Psoas muscle (tissue), 7 donors: ENCODE measurements at regions not wholly inside any gene's neighbourhood (a gene's known extent, or its start where the extent isn't known, plus 50 kb on each side); places are given as distances from the start of the nearest gene placed in this dataset.

Source experiments
- ATAC-seq, 4 donors: fragments of 200-7000 bp; cut with Tn5 transposase; one replicate each; pipeline ENCODE4 v1.9.1; 2020; ENCODE audit warnings: moderate library complexity in 3 of 4, mild to moderate bottlenecking in 2 of 4
- DNase-seq, 2 donors: peaks; one replicate each; pipeline ENCODE4 v3.0.0-alpha.2; 2020
- H3K27ac ChIP-seq: fragments of 200-600 bp; one replicate; pipeline ENCODE4 v1.8.0; 2022
- H3K27me3 ChIP-seq, 3 donors: fragments of 200-600 bp in 1 of 3; one replicate each; pipeline versions ENCODE4 v1.6.1 to v1.8.0; 2013 to 2022; ENCODE audit warnings: low read length in 2 of 3, mild to moderate bottlenecking in 2 of 3, moderate library complexity in 1 of 3; ENCODE audit not compliant: insufficient read depth in 3 of 3
- H3K36me3 ChIP-seq, 2 donors: fragments of 200-600 bp in 1 of 2; one replicate each; pipeline versions ENCODE4 v1.6.1 to v1.8.0; 2013 to 2022; ENCODE audit warnings: low read depth in 1 of 2, mild to moderate bottlenecking in 1 of 2, moderate library complexity in 1 of 2; ENCODE audit not compliant: insufficient read depth in 1 of 2
- H3K4me1 ChIP-seq: fragments of 200-600 bp; one replicate; pipeline ENCODE4 v1.8.0; 2022
- H3K4me3 ChIP-seq: fragments of 200-600 bp; one replicate; pipeline ENCODE4 v1.8.0; 2022; ENCODE audit warnings: mild to moderate bottlenecking
- H3K9me3 ChIP-seq: fragments of 200-600 bp; one replicate; pipeline ENCODE4 v1.8.0; 2022
- CTCF ChIP-seq: fragments of 200-600 bp; IDR thresholded peaks from one replicate; pipeline ENCODE4 v1.8.0; 2022; ENCODE audit warnings: antibody characterized with exemption
- WGBS, 3 donors: extraction: QIAGEN DNeasy Blood & Tissue Kit; methylation state at CpG; one replicate each; pipeline versions ENCODE4 v1.1.6 to v1.1.7; 2013; 5-methylcytosine and 5-hydroxymethylcytosine counted together
- intact Hi-C, 2 donors: fragments of 100-400 bp; cut with DNase I; formaldehyde crosslinking; loops; one replicate each; pipeline versions ENCODE4 v1.11.0 to v1.14.2; 2022
- donor health status: healthy with polysubstance abuse.
- donor health status: DM: no; HTN: no; CAD: no; lungs with moderate emphysema.
- donor health status: Bipolar disorder and iron deficiency.
- donor health status: healthy.
- donor health status: DM: yes; HTN: yes; CAD: no.
- donor health status: DM: no; HTN: no; CAD: no.
- donor health status: DM: yes; HTN: yes; CAD: no.

- DNase-seq (no peak), ATAC-seq (peak in 3 of 4 donors; percentile 24 to 41 (median 40))
- Histone ChIP-seq H3K4me3 (no peak overlapping the region), H3K4me1 (peaks cover 16% of the 10 kb centered on the region), H3K27ac (no peak overlapping the region), H3K36me3 (no peaks in the 10 kb centered on the region), H3K27me3 (no peaks in the 10 kb centered on the region), H3K9me3 (peaks cover 6% of the 10 kb centered on the region)
- intact Hi-C loops, result no loop called here
- TF ChIP-seq CTCF, result no peak
- 40 to 86% (median 60%) methylated on average over 3 of the region's 3 CpGs for WGBS, 3 donors
These were observed 73.6 kb downstream of the ADRB2 start for GRCh38 chr5:148899993-148900392.

- intact Hi-C loops, result no loop called here
- Histone ChIP-seq H3K27me3 (no peaks in the 10 kb centered on the region), H3K36me3 (no peaks in the 10 kb centered on the region), H3K27ac (no peak overlapping the region), H3K9me3 (no peaks in the 10 kb centered on the region), H3K4me3 (no peak overlapping the region), H3K4me1 (peaks cover 22% of the 10 kb centered on the region)
- TF ChIP-seq CTCF, result no peak
- WGBS, 3 donors, result 53 to 84% (median 71%) methylated on average over 2 of the region's 2 CpGs
- DNase-seq (no peak), ATAC-seq (no peak)
These were observed 76.1 kb downstream of the ADRB2 start for GRCh38 chr5:148902478-148902877.

- ATAC-seq, result no peak
- H3K27ac ChIP-seq, result no peak overlapping the region
These were observed 77.2 kb downstream of the ADRB2 start for GRCh38 chr5:148903587-148903986.

GRCh38 chr5:148904440-148904839, 78.0 kb downstream of the ADRB2 start:
- H3K4me3 ChIP-seq, result no peak overlapping the region
- 16 to 58% (median 23%) methylated on average over 1 of the region's 1 CpG for WGBS, 3 donors
- no peaks in the 10 kb centered on the region for H3K36me3 ChIP-seq
- TF ChIP-seq CTCF, result no peak
- H3K27ac ChIP-seq, result peak overlapping the region; percentile 58
- peaks cover 26% of the 10 kb centered on the region for H3K4me1 ChIP-seq
- peak; percentile 41 to 78 for DNase-seq
- H3K27me3 ChIP-seq, result no peaks in the 10 kb centered on the region
- peak; percentile 82 to 92 (median 89) for ATAC-seq
- H3K9me3 ChIP-seq, result no peaks in the 10 kb centered on the region
- intact Hi-C loops, result no loop called here

More at GRCh38 chr5:148903587-148903986, 77.2 kb downstream of the ADRB2 start:
- no peak for DNase-seq
- TF ChIP-seq CTCF, result no peak
- no peak overlapping the region for H3K4me3 ChIP-seq
- H3K36me3 ChIP-seq, result no peaks in the 10 kb centered on the region
- H3K27me3 ChIP-seq, result no peaks in the 10 kb centered on the region
- peaks cover 23% of the 10 kb centered on the region for H3K4me1 ChIP-seq
- H3K9me3 ChIP-seq, result no peaks in the 10 kb centered on the region
- intact Hi-C loops, result no loop called here
- 55 to 67% (median 65%) methylated on average over 2 of the region's 2 CpGs for WGBS, 3 donors

- intact Hi-C loops, result no loop called here
- TF ChIP-seq CTCF, result no peak
- H3K27me3 ChIP-seq, result no peaks in the 10 kb centered on the region
- no peaks in the 10 kb centered on the region for H3K9me3 ChIP-seq
- 85 to 100% (median 91%) methylated on average over 1 of the region's 1 CpG for WGBS, 3 donors
- peaks cover 26% of the 10 kb centered on the region for H3K4me1 ChIP-seq
- no peak for ATAC-seq
- no peak for DNase-seq
- no peaks in the 10 kb centered on the region for H3K36me3 ChIP-seq
- peak overlapping the region; percentile 58 for H3K27ac ChIP-seq
- no peak overlapping the region for H3K4me3 ChIP-seq
These were observed 79.1 kb downstream of the ADRB2 start for GRCh38 chr5:148905541-148905940.
